PC-3 (cell line): ENCODE measurements at regions not wholly inside any gene's neighbourhood (a gene's known extent, or its start where the extent isn't known, plus 50 kb on each side); places are given as distances from the start of the nearest gene placed in this dataset.
A peak's percentile ranks its signal among the peaks of the same experiment; 100 is the strongest.

Source experiments
- ATAC-seq: fragments of 200-7000 bp; cut with Tn5 transposase; 2 replicates; pipeline ENCODE4 v1.9.1; 2020; ENCODE audit warnings: mild to moderate bottlenecking, moderate library complexity
- BruUV-seq: library from RNA; stranded (reverse); fragments of 400-500 nt; replicated peaks from 2 replicates; lab custom pipeline; 2021; lab: Mats Ljungman, UMichigan
- CTCF ChIA-PET: fragments of 300-600 bp; sonication (Branson Sonifier 250); formaldehyde crosslinking; loops from one replicate; lab custom pipeline; 2022; ENCODE audit warnings: antibody characterized with exemption; lab: Charles Lee
- POLR2A ChIA-PET: fragments of 300-600 bp; sonication (Branson Sonifier 250); formaldehyde crosslinking; loops from one replicate; lab custom pipeline; 2022; ENCODE audit warnings: antibody characterized with exemption; ENCODE audit not compliant: unreplicated experiment; lab: Charles Lee
- DNase-seq: peaks from one replicate; pipeline ENCODE4 v3.0.0-alpha.2; 2015
- H2AFZ ChIP-seq: fragments of 300-600 bp; sonication (generic); 2 replicates; pipeline ENCODE4 v1.6.0; 2016; ENCODE audit warnings: antibody characterized with exemption, low read length
- H3F3A ChIP-seq: fragments of 300-600 bp; sonication (generic); one replicate; pipeline ENCODE4 v1.6.0; 2017; ENCODE audit warnings: antibody characterized with exemption, low read length, control low read depth, mild to moderate bottlenecking; ENCODE audit not compliant: unreplicated experiment
- H3K27ac ChIP-seq: fragments of 300-600 bp; sonication (generic); 2 replicates; pipeline ENCODE4 v1.5.1; 2016; ENCODE audit warnings: mild to moderate bottlenecking, low read length
- H3K27me3 ChIP-seq: fragments of 300-600 bp; sonication (generic); 2 replicates; pipeline ENCODE4 v1.6.1; 2016; ENCODE audit warnings: low read length, mixed read lengths
- H3K36me3 ChIP-seq: fragments of 300-600 bp; sonication (generic); 2 replicates; pipeline ENCODE4 v1.6.1; 2016; ENCODE audit warnings: low read depth, mixed run types, low read length, mixed read lengths
- H3K4me1 ChIP-seq: fragments of 300-600 bp; sonication (generic); 2 replicates; pipeline ENCODE4 v1.5.1; 2016; ENCODE audit warnings: low read length; ENCODE audit not compliant: insufficient read depth
- H3K4me2 ChIP-seq: fragments of 300-600 bp; sonication (generic); 2 replicates; pipeline ENCODE4 v1.6.0; 2016; ENCODE audit warnings: low read length
- H3K4me3 ChIP-seq: fragments of 300-600 bp; sonication (generic); 2 replicates; pipeline ENCODE4 v1.5.1; 2016; ENCODE audit warnings: mild to moderate bottlenecking, low read length, mixed read lengths
- H3K79me2 ChIP-seq: fragments of 300-600 bp; sonication (generic); 2 replicates; pipeline ENCODE4 v1.6.1; 2017; ENCODE audit warnings: low read length, mixed read lengths
- H3K9ac ChIP-seq: fragments of 300-600 bp; sonication (generic); 2 replicates; pipeline ENCODE4 v1.6.0; 2016; ENCODE audit warnings: mild to moderate bottlenecking, low read length
- H3K9me2 ChIP-seq: fragments of 300-600 bp; sonication (generic); replicated peaks from 2 replicates; pipeline ENCODE4 v1.6.1; 2016; ENCODE audit warnings: mixed run types, low read length, mixed read lengths
- H3K9me3 ChIP-seq: fragments of 300-600 bp; sonication (generic); 2 replicates; pipeline ENCODE4 v1.6.1; 2016; ENCODE audit warnings: low read length, mixed read lengths
- H4K20me1 ChIP-seq: fragments of 300-600 bp; sonication (generic); 2 replicates; pipeline ENCODE4 v1.6.1; 2016; ENCODE audit warnings: low read length, mixed read lengths
- CTCF ChIP-seq: fragments of 300-600 bp; sonication (generic); conservative IDR thresholded peaks from 2 replicates; pipeline ENCODE4 v1.5.1; 2017; ENCODE audit warnings: antibody characterized with exemption, low read depth, mild to moderate bottlenecking, low read length
- EZH2 ChIP-seq: fragments of 300-600 bp; sonication (generic); IDR thresholded peaks from one replicate; pipeline ENCODE4 v1.6.1; 2017; ENCODE audit warnings: antibody characterized with exemption, mild to moderate bottlenecking, low read length; ENCODE audit not compliant: unreplicated experiment
- EZH2phosphoT487 ChIP-seq: fragments of 300-600 bp; sonication (generic); IDR thresholded peaks from 2 replicates; pipeline ENCODE4 v1.6.1; 2018; ENCODE audit warnings: mild to moderate bottlenecking, antibody characterized with exemption, low read length, borderline replicate concordance
- intact Hi-C: fragments of 100-400 bp; cut with micrococcal nuclease; formaldehyde crosslinking; loops from 2 replicates; pipeline ENCODE4 v1.9.0; 2023

GRCh38 chr10:118835682-118836326, 81.0 kb upstream of the CACUL1 start:
- H3K9ac ChIP-seq, result no peak overlapping the region
- H3K27me3 ChIP-seq, result no peaks in the 10 kb centered on the region
- H3K4me2 ChIP-seq, result peak overlapping the region; percentile 24; the same call in 1 of the 2 replicates
- no peak overlapping the region for H3K4me3 ChIP-seq
- no peaks in the 10 kb centered on the region for H3K79me2 ChIP-seq
- no peak overlapping the region for H2AFZ ChIP-seq
- H3K36me3 ChIP-seq, result no peaks in the 10 kb centered on the region
- H4K20me1 ChIP-seq, result no peaks in the 10 kb centered on the region
- no peaks in the 10 kb centered on the region for H3F3A ChIP-seq
- ChIA-PET CTCF (interaction anchor here (0.7 kb wide), 1 partner anchor 265 kb away, joined by 4 read pairs; no protein-coding TSS in a partner anchor), POLR2A (no interaction called here)
- H3K4me1 ChIP-seq, result peaks cover 35% of the 10 kb centered on the region
- intact Hi-C loops, result no loop called here
- DNase-seq (peak; percentile 95), ATAC-seq (peak; percentile 78)
- H3K27ac ChIP-seq, result peak overlapping the region; percentile 26
- no peak for TF ChIP-seq EZH2
- no peak for TF ChIP-seq EZH2phosphoT487
- no peak for TF ChIP-seq CTCF
- H3K9me2 ChIP-seq, result no peaks in the 10 kb centered on the region; the same call in 1 of the 2 replicates
- no TSS peak for BruUV-seq
- H3K9me3 ChIP-seq, result no peaks in the 10 kb centered on the region

- no peaks in the 10 kb centered on the region for H3K79me2 ChIP-seq
- H3K4me1 ChIP-seq, result peaks cover 37% of the 10 kb centered on the region
- intact Hi-C loops, result no loop called here
- no peaks in the 10 kb centered on the region; the same call in 1 of the 2 replicates for H3K9me2 ChIP-seq
- H2AFZ ChIP-seq, result no peak overlapping the region
- no TSS peak for BruUV-seq
- ATAC-seq, result no peak
- H3K27me3 ChIP-seq, result no peaks in the 10 kb centered on the region
- DNase-seq, result no peak
- ChIA-PET POLR2A (no interaction called here), CTCF (no interaction called here)
- no peaks in the 10 kb centered on the region for H4K20me1 ChIP-seq
- no peak overlapping the region for H3K27ac ChIP-seq
- TF ChIP-seq EZH2phosphoT487 (no peak), EZH2 (no peak), CTCF (no peak)
- H3F3A ChIP-seq, result no peaks in the 10 kb centered on the region
- H3K36me3 ChIP-seq, result no peaks in the 10 kb centered on the region
- no peak overlapping the region for H3K4me3 ChIP-seq
- no peak overlapping the region for H3K9ac ChIP-seq
- no peak overlapping the region for H3K4me2 ChIP-seq
- no peaks in the 10 kb centered on the region for H3K9me3 ChIP-seq
Measured at GRCh38 chr10:118838364-118838763, 83.6 kb upstream of the CACUL1 start.

GRCh38 chr10:118839348-118839747, 84.6 kb upstream of the CACUL1 start:
- CTCF ChIA-PET, result no interaction called here

More at GRCh38 chr10:118839348-118839747, 84.6 kb upstream of the CACUL1 start:
- POLR2A ChIA-PET, result no interaction called here
- intact Hi-C loops, result no loop called here
- Histone ChIP-seq H3K27ac (no peak overlapping the region), H3K9me2 (no peaks in the 10 kb centered on the region; the same call in 1 of the 2 replicates), H3K4me2 (no peak overlapping the region), H2AFZ (no peak overlapping the region), H3K4me3 (no peak overlapping the region), H3F3A (no peaks in the 10 kb centered on the region), H3K9me3 (no peaks in the 10 kb centered on the region), H3K79me2 (no peaks in the 10 kb centered on the region), H3K36me3 (no peaks in the 10 kb centered on the region), H4K20me1 (no peaks in the 10 kb centered on the region), H3K4me1 (peaks cover 37% of the 10 kb centered on the region), H3K9ac (no peak overlapping the region), H3K27me3 (no peaks in the 10 kb centered on the region)
- ATAC-seq (no peak), DNase-seq (no peak)
- no peak for TF ChIP-seq EZH2
- no peak for TF ChIP-seq CTCF
- TF ChIP-seq EZH2phosphoT487, result no peak
- BruUV-seq, result no TSS peak
